ENCODE measurements at regions not wholly inside any gene's neighbourhood (a gene's known extent, or its start where the extent isn't known, plus 50 kb on each side); places are given as distances from the start of the nearest gene placed in this dataset.

DNA sequence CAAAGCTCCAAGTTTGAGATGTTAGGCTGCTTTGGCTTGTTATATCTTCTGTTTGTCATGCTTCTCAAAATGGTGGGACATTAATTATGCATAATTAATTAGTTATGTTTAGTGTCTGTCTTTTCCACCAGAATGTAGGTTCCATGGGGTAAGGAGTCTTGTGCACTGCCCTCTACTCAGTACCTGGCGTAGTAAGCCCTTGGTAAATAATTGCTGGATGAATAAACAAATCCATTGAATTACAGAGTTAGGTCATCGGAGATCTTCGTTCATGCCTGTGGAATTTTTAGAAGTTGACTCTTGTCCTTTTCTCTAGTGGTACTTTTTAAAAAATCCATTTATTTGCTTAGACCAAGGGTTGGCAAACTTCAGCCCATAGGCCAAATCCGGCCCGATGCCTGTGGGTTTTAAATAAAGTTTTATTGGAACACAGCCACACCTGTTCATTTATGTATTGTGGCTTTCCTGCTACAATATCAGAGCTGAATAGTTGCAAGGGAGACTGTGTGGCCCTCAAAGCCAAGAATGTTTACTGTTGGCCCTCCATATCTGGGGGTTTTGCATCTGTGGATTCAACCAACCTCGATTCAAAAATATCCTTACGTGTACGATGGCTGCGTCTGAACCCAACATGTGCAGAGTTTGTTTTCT is 524.8 kb upstream of the EEF2KMT start:
- FAIRE-seq = no peak
- no peak overlapping the region for H3K9ac ChIP-seq (ENCODE audit: control insufficient read depth, extremely low read depth, insufficient read depth, low read length)
- H3K27ac ChIP-seq (ENCODE audit: control insufficient read depth, insufficient read depth, low read length) = no peak overlapping the region
- dilution Hi-C loops (cut with MboI; ENCODE audit: extremely low pct_ligation_motif_present, low sequenced_read_pairs) = no loop called here
- H3K4me1 ChIP-seq (ENCODE audit: control insufficient read depth, extremely low read depth, insufficient read depth, low read length) = no peaks in the 10 kb centered on the region
- no peaks in the 10 kb centered on the region for H3K9me1 ChIP-seq (ENCODE audit: control insufficient read depth, extremely low read depth, insufficient read depth, low read length)
- no peak overlapping the region for H3K4me2 ChIP-seq (ENCODE audit: control insufficient read depth, extremely low read depth, insufficient read depth, low read depth, low read length)
- no peaks in the 10 kb centered on the region for H4K20me1 ChIP-seq (ENCODE audit: control insufficient read depth, extremely low read depth, insufficient read depth, low read length)
- no peaks in the 10 kb centered on the region for H3K36me3 ChIP-seq (ENCODE audit: control insufficient read depth in 2 of 2, extremely low read depth in 1 of 2, insufficient read depth in 2 of 2, low read length in 2 of 2)
- H2AFZ ChIP-seq (ENCODE audit: control insufficient read depth, low read length) = no peak overlapping the region
- no peak overlapping the region for H3K4me3 ChIP-seq (ENCODE audit: control insufficient read depth in 2 of 3, extremely low read depth in 1 of 3, insufficient read depth in 2 of 3, low read depth in 1 of 3, low read length in 3 of 3)
- no peak for TF ChIP-seq EZH2 (IDR thresholded peaks at IDR 0.05; ENCODE audit: low read length)
- TF ChIP-seq, protein P1, sequence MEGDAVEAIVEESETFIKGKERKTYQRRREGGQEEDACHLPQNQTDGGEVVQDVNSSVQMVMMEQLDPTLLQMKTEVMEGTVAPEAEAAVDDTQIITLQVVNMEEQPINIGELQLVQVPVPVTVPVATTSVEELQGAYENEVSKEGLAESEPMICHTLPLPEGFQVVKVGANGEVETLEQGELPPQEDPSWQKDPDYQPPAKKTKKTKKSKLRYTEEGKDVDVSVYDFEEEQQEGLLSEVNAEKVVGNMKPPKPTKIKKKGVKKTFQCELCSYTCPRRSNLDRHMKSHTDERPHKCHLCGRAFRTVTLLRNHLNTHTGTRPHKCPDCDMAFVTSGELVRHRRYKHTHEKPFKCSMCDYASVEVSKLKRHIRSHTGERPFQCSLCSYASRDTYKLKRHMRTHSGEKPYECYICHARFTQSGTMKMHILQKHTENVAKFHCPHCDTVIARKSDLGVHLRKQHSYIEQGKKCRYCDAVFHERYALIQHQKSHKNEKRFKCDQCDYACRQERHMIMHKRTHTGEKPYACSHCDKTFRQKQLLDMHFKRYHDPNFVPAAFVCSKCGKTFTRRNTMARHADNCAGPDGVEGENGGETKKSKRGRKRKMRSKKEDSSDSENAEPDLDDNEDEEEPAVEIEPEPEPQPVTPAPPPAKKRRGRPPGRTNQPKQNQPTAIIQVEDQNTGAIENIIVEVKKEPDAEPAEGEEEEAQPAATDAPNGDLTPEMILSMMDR (optimal IDR thresholded peaks at IDR 0.05 in 1 of 3, IDR thresholded peaks at IDR 0.05 in 1 of 3, conservative IDR thresholded peaks at IDR 0.05 in 1 of 3; ENCODE audit: extremely low read depth in 1 of 3, insufficient read depth in 2 of 3, low read length in 3 of 3) = no peak
- H3K27me3 ChIP-seq (ENCODE audit: control insufficient read depth, extremely low read depth, insufficient read depth, low read length) = no peaks in the 10 kb centered on the region
- DNase-seq (ENCODE audit: low read depth, low spot score) = no peak
- H3K79me2 ChIP-seq (ENCODE audit: control insufficient read depth, insufficient read depth, low read length) = no peaks in the 10 kb centered on the region
- peaks cover 3% of the 10 kb centered on the region for H3K9me3 ChIP-seq (ENCODE audit: control insufficient read depth, low read depth, low read length)

DNA sequence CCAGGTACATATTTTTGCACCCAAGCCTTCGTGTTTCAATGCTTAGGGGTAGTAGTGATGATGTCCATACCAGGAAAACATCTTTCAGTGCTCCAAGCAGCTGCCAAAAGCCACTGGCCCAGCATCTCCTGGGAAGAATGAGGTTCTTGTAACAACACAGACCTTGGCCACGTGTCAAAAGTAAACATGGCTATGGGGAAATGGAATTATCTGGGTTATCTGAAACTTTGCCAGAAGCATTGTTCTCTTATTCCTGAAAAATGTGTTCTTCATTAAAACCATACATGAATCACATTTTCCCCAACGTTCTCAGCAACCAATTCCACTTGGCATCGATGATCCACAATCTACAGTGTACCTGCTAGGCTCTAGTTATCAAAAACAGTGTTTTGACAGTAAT is 524.2 kb upstream of the EEF2KMT start:
- Histone ChIP-seq H3K9ac (ENCODE audit: control insufficient read depth, extremely low read depth, insufficient read depth, low read length) (no peak overlapping the region), H3K4me1 (ENCODE audit: control insufficient read depth, extremely low read depth, insufficient read depth, low read length) (no peaks in the 10 kb centered on the region), H3K4me2 (ENCODE audit: control insufficient read depth, extremely low read depth, insufficient read depth, low read depth, low read length) (no peak overlapping the region), H3K9me1 (ENCODE audit: control insufficient read depth, extremely low read depth, insufficient read depth, low read length) (no peaks in the 10 kb centered on the region), H3K27ac (ENCODE audit: control insufficient read depth, insufficient read depth, low read length) (no peak overlapping the region), H3K4me3 (ENCODE audit: control insufficient read depth in 2 of 3, extremely low read depth in 1 of 3, insufficient read depth in 2 of 3, low read depth in 1 of 3, low read length in 3 of 3) (no peak overlapping the region), H3K79me2 (ENCODE audit: control insufficient read depth, insufficient read depth, low read length) (no peaks in the 10 kb centered on the region), H3K9me3 (ENCODE audit: control insufficient read depth, low read depth, low read length) (peaks cover 3% of the 10 kb centered on the region), H3K27me3 (ENCODE audit: control insufficient read depth, extremely low read depth, insufficient read depth, low read length) (no peaks in the 10 kb centered on the region), H3K36me3 (ENCODE audit: control insufficient read depth in 2 of 2, extremely low read depth in 1 of 2, insufficient read depth in 2 of 2, low read length in 2 of 2) (no peaks in the 10 kb centered on the region), H2AFZ (ENCODE audit: control insufficient read depth, low read length) (no peak overlapping the region), H4K20me1 (ENCODE audit: control insufficient read depth, extremely low read depth, insufficient read depth, low read length) (no peaks in the 10 kb centered on the region)
- no peak for TF ChIP-seq EZH2 (IDR thresholded peaks at IDR 0.05; ENCODE audit: low read length)
- TF ChIP-seq, protein P1 (optimal IDR thresholded peaks at IDR 0.05 in 1 of 3, IDR thresholded peaks at IDR 0.05 in 1 of 3, conservative IDR thresholded peaks at IDR 0.05 in 1 of 3; ENCODE audit: extremely low read depth in 1 of 3, insufficient read depth in 2 of 3, low read length in 3 of 3) = no peak
- dilution Hi-C loops (cut with MboI; ENCODE audit: extremely low pct_ligation_motif_present, low sequenced_read_pairs) = no loop called here
- FAIRE-seq = no peak
- no peak for DNase-seq (ENCODE audit: low read depth, low spot score)

Data from keratinocyte (primary cell).